A673 (cell line): ENCODE measurements at regions not wholly inside any gene's neighbourhood (a gene's known extent, or its start where the extent isn't known, plus 50 kb on each side); places are given as distances from the start of the nearest gene placed in this dataset.

ENCODE experiments used
- BruUV-seq: library from RNA; stranded (reverse); fragments of 400-500 nt; replicated peaks from 2 replicates; lab custom pipeline; 2021; lab: Mats Ljungman, UMichigan
- CTCF ChIA-PET: fragments of 300-600 bp; sonication (Branson Sonifier 250); formaldehyde crosslinking; loops from one replicate; lab custom pipeline; 2022; ENCODE audit warnings: antibody characterized with exemption; lab: Charles Lee
- POLR2A ChIA-PET: fragments of 300-600 bp; sonication (Branson Sonifier 250); formaldehyde crosslinking; loops from one replicate; lab custom pipeline; 2022; ENCODE audit warnings: antibody characterized with exemption; ENCODE audit not compliant: low non-redundant PET; lab: Charles Lee
- DNase-seq: peaks from one replicate; pipeline ENCODE4 v3.0.0-alpha.2; 2015; ENCODE audit warnings: low spot score
- H3K27ac ChIP-seq: fragments of 200-600 bp; sonication (generic); 2 replicates; pipeline ENCODE4 v1.5.1; 2016; ENCODE audit warnings: mixed run types, low read depth, mild to moderate bottlenecking, mixed read lengths, antibody characterized with exemption, low read length; ENCODE audit not compliant: poor library complexity, severe bottlenecking
- H3K27me3 ChIP-seq: fragments of 200-600 bp; sonication (generic); replicated peaks from 2 replicates; pipeline ENCODE4 v1.6.1; 2017; ENCODE audit warnings: mixed run types, low read depth, mild to moderate bottlenecking, mixed read lengths, antibody characterized with exemption, low read length; ENCODE audit not compliant: insufficient read depth, poor library complexity
- H3K36me3 ChIP-seq: fragments of 200-600 bp; sonication (generic); 2 replicates; pipeline ENCODE4 v1.6.1; 2016; ENCODE audit warnings: mixed run types, mild to moderate bottlenecking, mixed read lengths, antibody characterized with exemption, low read length; ENCODE audit not compliant: insufficient read depth, poor library complexity, severe bottlenecking
- H3K4me1 ChIP-seq: fragments of 200-600 bp; sonication (generic); 2 replicates; pipeline ENCODE4 v1.6.1; 2017; ENCODE audit warnings: mixed run types, mild to moderate bottlenecking, mixed read lengths, antibody characterized with exemption, low read length; ENCODE audit not compliant: insufficient read depth, poor library complexity, severe bottlenecking
- H3K4me3 ChIP-seq: fragments of 200-600 bp; sonication (generic); 2 replicates; pipeline ENCODE4 v1.5.1; 2016; ENCODE audit warnings: low read depth, mixed run types, mild to moderate bottlenecking, mixed read lengths, low read length; ENCODE audit not compliant: poor library complexity, severe bottlenecking
- H3K9me3 ChIP-seq: fragments of 200-600 bp; sonication (generic); 2 replicates; pipeline ENCODE4 v1.6.1; 2016; ENCODE audit warnings: mixed run types, low read depth, mild to moderate bottlenecking, mixed read lengths, antibody characterized with exemption, low read length; ENCODE audit not compliant: poor library complexity, severe bottlenecking
- CTCF ChIP-seq: fragments of 300-800, 200-600 bp; sonication (generic); conservative IDR thresholded peaks from 2 replicates; pipeline ENCODE4 v1.5.1; 2017; ENCODE audit warnings: low read depth, mild to moderate bottlenecking, antibody characterized with exemption, low read length, moderate library complexity, mixed read lengths
- EZH2 ChIP-seq: fragments of 200-600 bp; sonication (generic); IDR thresholded peaks from 2 replicates; pipeline ENCODE4 v1.6.1; 2017; ENCODE audit warnings: borderline replicate concordance, low read depth, mild to moderate bottlenecking, mixed read lengths, antibody characterized with exemption, low read length; ENCODE audit not compliant: poor library complexity, severe bottlenecking
- intact Hi-C: fragments of 100-400 bp; cut with micrococcal nuclease; formaldehyde crosslinking; loops from one replicate; pipeline ENCODE4 v1.10.0; 2022; ENCODE audit not compliant: unreplicated experiment

GRCh38 chr3:140752499-140752898 is 74.6 kb downstream of the TRIM42 start:
- Histone ChIP-seq H3K4me3 (no peak overlapping the region), H3K36me3 (no peaks in the 10 kb centered on the region), H3K27ac (no peak overlapping the region), H3K4me1 (no peaks in the 10 kb centered on the region), H3K27me3 (no peaks in the 10 kb centered on the region), H3K9me3 (no peaks in the 10 kb centered on the region)
- DNase-seq, result no peak
- intact Hi-C loops, result no loop called here
- CTCF ChIA-PET, result no interaction called here
- BruUV-seq, result no TSS peak
- POLR2A ChIA-PET, result no interaction called here
- no peak for TF ChIP-seq CTCF
- TF ChIP-seq EZH2, result no peak

GRCh38 chr3:140753865-140754754 is 76.2 kb downstream of the TRIM42 start:
- no peak for DNase-seq
- TF ChIP-seq EZH2 (no peak), CTCF (no peak)
- Histone ChIP-seq H3K4me1 (no peaks in the 10 kb centered on the region), H3K4me3 (no peak overlapping the region), H3K27ac (no peak overlapping the region), H3K27me3 (no peaks in the 10 kb centered on the region), H3K36me3 (no peaks in the 10 kb centered on the region), H3K9me3 (no peaks in the 10 kb centered on the region)
- CTCF ChIA-PET, result interaction anchor here (0.6 kb wide), 1 partner anchor 479 kb away, joined by 3 read pairs; no protein-coding TSS in a partner anchor
- POLR2A ChIA-PET, result no interaction called here
- intact Hi-C loops, result no loop called here
- BruUV-seq, result no TSS peak

GRCh38 chr3:140754936-140755335 is 77.1 kb downstream of the TRIM42 start:
- intact Hi-C loops, result no loop called here
- H3K27me3 ChIP-seq, result no peaks in the 10 kb centered on the region
- no peaks in the 10 kb centered on the region for H3K9me3 ChIP-seq
- no peak for DNase-seq
- H3K27ac ChIP-seq, result no peak overlapping the region
- BruUV-seq, result no TSS peak
- no peaks in the 10 kb centered on the region for H3K36me3 ChIP-seq
- H3K4me1 ChIP-seq, result no peaks in the 10 kb centered on the region
- TF ChIP-seq CTCF, result no peak
- no peak for TF ChIP-seq EZH2
- ChIA-PET POLR2A (no interaction called here), CTCF (no interaction called here)
- H3K4me3 ChIP-seq, result no peak overlapping the region
